ENCODE measurements at regions not wholly inside any gene's neighbourhood (a gene's known extent, or its start where the extent isn't known, plus 50 kb on each side); places are given as distances from the start of the nearest gene placed in this dataset.
"Not testable (repeated sequence)": the region's sequence is repeated elsewhere in the genome, so short reads cannot be mapped to it uniquely, and the experiment has no call there.

DNA sequence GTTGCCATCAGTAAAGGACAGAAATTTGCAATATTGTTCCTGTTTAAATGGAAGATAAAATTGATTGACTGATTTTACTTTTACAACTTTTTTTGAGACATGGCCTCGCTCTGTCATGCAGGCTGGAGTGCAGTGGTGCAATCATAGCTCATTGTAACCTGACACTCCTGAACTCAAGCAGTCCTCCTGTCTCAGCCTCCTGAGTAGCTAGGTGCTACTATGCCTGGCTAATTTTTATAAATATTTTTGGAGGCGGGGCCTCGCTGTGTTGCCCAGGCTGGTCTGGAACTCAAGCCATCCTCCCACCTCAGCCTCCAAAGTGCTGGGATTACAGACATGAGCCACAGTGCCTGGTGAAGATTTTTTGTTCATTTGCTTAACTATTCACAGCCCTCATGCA, 96.8 kb upstream of the GARIN1A start:
- TF ChIP-seq, protein P1, sequence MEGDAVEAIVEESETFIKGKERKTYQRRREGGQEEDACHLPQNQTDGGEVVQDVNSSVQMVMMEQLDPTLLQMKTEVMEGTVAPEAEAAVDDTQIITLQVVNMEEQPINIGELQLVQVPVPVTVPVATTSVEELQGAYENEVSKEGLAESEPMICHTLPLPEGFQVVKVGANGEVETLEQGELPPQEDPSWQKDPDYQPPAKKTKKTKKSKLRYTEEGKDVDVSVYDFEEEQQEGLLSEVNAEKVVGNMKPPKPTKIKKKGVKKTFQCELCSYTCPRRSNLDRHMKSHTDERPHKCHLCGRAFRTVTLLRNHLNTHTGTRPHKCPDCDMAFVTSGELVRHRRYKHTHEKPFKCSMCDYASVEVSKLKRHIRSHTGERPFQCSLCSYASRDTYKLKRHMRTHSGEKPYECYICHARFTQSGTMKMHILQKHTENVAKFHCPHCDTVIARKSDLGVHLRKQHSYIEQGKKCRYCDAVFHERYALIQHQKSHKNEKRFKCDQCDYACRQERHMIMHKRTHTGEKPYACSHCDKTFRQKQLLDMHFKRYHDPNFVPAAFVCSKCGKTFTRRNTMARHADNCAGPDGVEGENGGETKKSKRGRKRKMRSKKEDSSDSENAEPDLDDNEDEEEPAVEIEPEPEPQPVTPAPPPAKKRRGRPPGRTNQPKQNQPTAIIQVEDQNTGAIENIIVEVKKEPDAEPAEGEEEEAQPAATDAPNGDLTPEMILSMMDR (conservative IDR thresholded peaks at IDR 0.05; ENCODE audit: low read depth, low read length), result not testable (repeated sequence)
- not testable (repeated sequence) for TF ChIP-seq EZH2 (IDR thresholded peaks at IDR 0.05; ENCODE audit: low read length, unreplicated experiment)
